ENCODE measurements at regions not wholly inside any gene's neighbourhood (a gene's known extent, or its start where the extent isn't known, plus 50 kb on each side); places are given as distances from the start of the nearest gene placed in this dataset.
"Not testable (repeated sequence)": the region's sequence is repeated elsewhere in the genome, so short reads cannot be mapped to it uniquely, and the experiment has no call there.

GRCh38 chr7:10779465-10780399 lies 193.9 kb upstream of the PHF14 start:
- Histone ChIP-seq H3K36me3 (no peaks in the 10 kb centered on the region), H3K27ac (no peak overlapping the region), H3K9me3 (no peaks in the 10 kb centered on the region), H3K4me1 (no peaks in the 10 kb centered on the region), H3K4me3 (no peak overlapping the region), H3K27me3 (no peaks in the 10 kb centered on the region)
- WGBS, 2 donors = 92% methylated on average over 52 of the region's 52 CpGs
- ATAC-seq (ENCODE audit: low FRiP score in 2 of 2) (peak; percentile 28 to 68), DNase-seq (peak in 1 of 2 donors; percentile 66)
- TF ChIP-seq POLR2A (IDR thresholded peaks at IDR 0.05) (no peak), POLR2AphosphoS5 (IDR thresholded peaks at IDR 0.05) (no peak), EP300 (IDR thresholded peaks at IDR 0.05) (no peak), CTCF (IDR thresholded peaks at IDR 0.05) (no peak)

- TF ChIP-seq CTCF (IDR thresholded peaks at IDR 0.05) = no peak
- no peak for TF ChIP-seq POLR2A (IDR thresholded peaks at IDR 0.05)
Observed at GRCh38 chr7:10780400-10780747, 193.3 kb upstream of the PHF14 start.

GRCh38 chr7:10786976-10787375 lies 186.7 kb upstream of the PHF14 start:
- 84 to 88% methylated on average over 9 of the region's 9 CpGs for WGBS, 2 donors
- DNase-seq; H3K36me3 ChIP-seq; H3K27me3 ChIP-seq; H3K9me3 ChIP-seq; ATAC-seq (ENCODE audit: low FRiP score in 2 of 2); H3K27ac ChIP-seq; H3K4me1 ChIP-seq; H3K4me3 ChIP-seq: not testable (repeated sequence)

More at GRCh38 chr7:10780400-10780747, 193.3 kb upstream of the PHF14 start:
- H3K36me3 ChIP-seq = no peaks in the 10 kb centered on the region
- ATAC-seq (ENCODE audit: low FRiP score in 2 of 2) (no peak), DNase-seq (no peak)
- no peaks in the 10 kb centered on the region for H3K9me3 ChIP-seq
- 90 to 97% methylated on average over 7 of the region's 7 CpGs for WGBS, 2 donors
- H3K4me3 ChIP-seq = no peak overlapping the region
- no peak overlapping the region for H3K27ac ChIP-seq
- H3K4me1 ChIP-seq = no peaks in the 10 kb centered on the region
- H3K27me3 ChIP-seq = no peaks in the 10 kb centered on the region

GRCh38 chr7:10789170-10789569 lies 184.5 kb upstream of the PHF14 start:
- H3K27ac ChIP-seq = no peak overlapping the region
- 74 to 81% methylated on average over 2 of the region's 2 CpGs for WGBS, 2 donors
- no peaks in the 10 kb centered on the region for H3K4me1 ChIP-seq
- TF ChIP-seq POLR2AphosphoS5 (IDR thresholded peaks at IDR 0.05) (no peak), EP300 (IDR thresholded peaks at IDR 0.05) (no peak), CTCF (IDR thresholded peaks at IDR 0.05) (no peak)
- no peaks in the 10 kb centered on the region for H3K27me3 ChIP-seq
- DNase-seq (no peak), ATAC-seq (ENCODE audit: low FRiP score in 2 of 2) (no peak)
- no peaks in the 10 kb centered on the region for H3K36me3 ChIP-seq
- H3K4me3 ChIP-seq = no peak overlapping the region
- H3K9me3 ChIP-seq = no peaks in the 10 kb centered on the region

GRCh38 chr7:10790910-10791309 lies 182.8 kb upstream of the PHF14 start:
- H3K27me3 ChIP-seq = no peaks in the 10 kb centered on the region
- no peak for DNase-seq
- TF ChIP-seq CTCF (IDR thresholded peaks at IDR 0.05) (no peak), POLR2AphosphoS5 (IDR thresholded peaks at IDR 0.05) (no peak), EP300 (IDR thresholded peaks at IDR 0.05) (no peak), POLR2A (IDR thresholded peaks at IDR 0.05) (no peak)
- WGBS, 2 donors = 80 to 86% methylated on average over 3 of the region's 3 CpGs
- no peaks in the 10 kb centered on the region for H3K4me1 ChIP-seq
- no peak overlapping the region for H3K4me3 ChIP-seq
- no peak overlapping the region for H3K27ac ChIP-seq
- no peaks in the 10 kb centered on the region for H3K9me3 ChIP-seq
- H3K36me3 ChIP-seq = no peaks in the 10 kb centered on the region
- no peak for ATAC-seq (ENCODE audit: low FRiP score in 2 of 2)

All from upper lobe of left lung (tissue), 6 donors.